SK-N-SH (cell line): ENCODE measurements at regions not wholly inside any gene's neighbourhood (a gene's known extent, or its start where the extent isn't known, plus 50 kb on each side); places are given as distances from the start of the nearest gene placed in this dataset.

Source experiments
- CTCF ChIA-PET: fragments of 300-600, 350-600 bp; formaldehyde crosslinking; extraction: SDS; loops from one replicate; lab custom pipeline; 2021; lab: Yijun Ruan, JAX
- POLR2A ChIA-PET: fragments of 350-600 bp; sonication (Branson Sonifier 250); formaldehyde crosslinking; extraction: SDS; loops from one replicate; lab custom pipeline; 2020; ENCODE audit warnings: antibody characterized with exemption, inconsistent platforms; lab: Yijun Ruan, JAX
- DNase-seq: peaks from one replicate; pipeline ENCODE4 v3.0.0; 2012
- H2AFZ ChIP-seq: fragments of 200-600 bp; sonication (generic); 2 replicates; pipeline ENCODE4 v1.8.1; 2016; ENCODE audit warnings: antibody characterized with exemption, mild to moderate bottlenecking, low read depth
- H3F3A ChIP-seq: fragments of 200-600 bp; sonication (generic); replicated peaks from 2 replicates; pipeline ENCODE3; 2016; ENCODE audit warnings: antibody characterized with exemption, mild to moderate bottlenecking; ENCODE audit not compliant: insufficient read depth
- H3K27ac ChIP-seq, 2 experiments: fragments of 200-500 bp in 1 of 2; fragments of 200-600 bp in 1 of 2; sonication (Bioruptor generic) in 1 of 2; sonication (generic), shearing (Covaris generic) in 1 of 2; 2 replicates each; pipeline versions ENCODE4 v1.5.1 to v1.6.1; 2014 to 2016; ENCODE audit warnings: low read depth in 2 of 2, inconsistent platforms in 1 of 2, low read length in 1 of 2, mild to moderate bottlenecking in 1 of 2, mixed read lengths in 1 of 2
- H3K27me3 ChIP-seq: fragments of 200-600 bp; sonication (generic), shearing (Covaris generic); 2 replicates; pipeline ENCODE4 v1.6.1; 2016; ENCODE audit warnings: mixed run types; ENCODE audit not compliant: insufficient read depth
- H3K36me3 ChIP-seq, 2 experiments: fragments of 200-500 bp in 1 of 2; fragments of 200-600 bp in 1 of 2; sonication (Bioruptor generic) in 1 of 2; sonication (generic) in 1 of 2; replicated peaks in 1 of 2; 2 replicates each; pipeline versions ENCODE3 to v1.5.1; 2014 to 2016; ENCODE audit warnings: low read length in 1 of 2, mild to moderate bottlenecking in 1 of 2; ENCODE audit not compliant: insufficient read depth in 2 of 2, control insufficient read depth in 1 of 2
- H3K4me1 ChIP-seq, 2 experiments: fragments of 200-500 bp in 1 of 2; fragments of 200-600 bp in 1 of 2; sonication (Bioruptor generic) in 1 of 2; sonication (generic), shearing (Covaris generic) in 1 of 2; 2 replicates each; pipeline versions ENCODE4 v1.5.1 to v1.6.1; 2014 to 2016; ENCODE audit warnings: low read depth in 1 of 2, low read length in 1 of 2, mixed run types in 1 of 2; ENCODE audit not compliant: insufficient read depth in 2 of 2, control insufficient read depth in 1 of 2
- H3K4me2 ChIP-seq: fragments of 200-600 bp; sonication (generic), shearing (Covaris generic); 2 replicates; pipeline ENCODE4 v1.6.1; 2017; ENCODE audit warnings: mixed run types
- H3K4me3 ChIP-seq, 2 experiments: fragments of 200-500 bp in 1 of 2; fragments of 200-600 bp in 1 of 2; sonication (Bioruptor generic) in 1 of 2; sonication (generic), shearing (Covaris generic) in 1 of 2; 2 replicates each; pipeline versions ENCODE4 v1.5.1 to v1.8.1; 2014 to 2016; ENCODE audit warnings: low read depth in 2 of 2, inconsistent platforms in 1 of 2, low read length in 1 of 2, mild to moderate bottlenecking in 1 of 2, mixed read lengths in 1 of 2, moderate library complexity in 1 of 2
- H3K79me2 ChIP-seq: fragments of 200-600 bp; sonication (generic); 2 replicates; pipeline ENCODE4 v1.8.1; 2017; ENCODE audit warnings: mild to moderate bottlenecking; ENCODE audit not compliant: insufficient read depth
- H3K9ac ChIP-seq: fragments of 200-600 bp; sonication (generic); 2 replicates; pipeline ENCODE4 v1.6.1; 2017; ENCODE audit warnings: mixed run types
- H3K9me2 ChIP-seq: fragments of 200-600 bp; sonication (generic); 2 replicates; pipeline ENCODE4 v1.6.1; 2017; ENCODE audit warnings: mixed run types
- H3K9me3 ChIP-seq: fragments of 200-600 bp; sonication (generic); 2 replicates; pipeline ENCODE4 v1.6.1; 2017; ENCODE audit warnings: mixed run types, mild to moderate bottlenecking, moderate library complexity
- H4K20me1 ChIP-seq: fragments of 200-600 bp; sonication (generic); 2 replicates; pipeline ENCODE4 v1.6.1; 2017; ENCODE audit warnings: mild to moderate bottlenecking, mixed run types; ENCODE audit not compliant: insufficient read depth
- CHD2 ChIP-seq: fragments of 150-350 bp; IDR thresholded peaks from 2 replicates; pipeline ENCODE4 v1.6.1; 2018; ENCODE audit warnings: low read length; ENCODE audit not compliant: partially characterized antibody
- ELF1 ChIP-seq: IDR thresholded peaks from 2 replicates; pipeline ENCODE4 v1.4.0; 2012
- EZH2phosphoT487 ChIP-seq: fragments of 200-600 bp; sonication (generic); IDR thresholded peaks from 2 replicates; pipeline ENCODE4 v1.6.1; 2017; ENCODE audit warnings: low read depth, mixed run types, mild to moderate bottlenecking, antibody characterized with exemption, moderate library complexity, borderline replicate concordance
- FOXM1 ChIP-seq: IDR thresholded peaks from 2 replicates; pipeline ENCODE4 v1.4.0; 2012; ENCODE audit warnings: low read depth, mild to moderate bottlenecking
- GATA2 ChIP-seq: sonication (generic); formaldehyde crosslinking; IDR thresholded peaks from 2 replicates; pipeline ENCODE4 v1.5.0; 2020; ENCODE audit warnings: mild to moderate bottlenecking, missing genetic modification reagents
- JUND ChIP-seq: IDR thresholded peaks from 2 replicates; pipeline ENCODE4 v1.4.0; 2012
- MAX ChIP-seq: IDR thresholded peaks from 2 replicates; pipeline ENCODE4 v1.4.0; 2012; ENCODE audit warnings: low read depth
- MXI1 ChIP-seq: IDR thresholded peaks from 2 replicates; pipeline ENCODE4 v1.6.1; 2012; ENCODE audit warnings: mild to moderate bottlenecking, low read depth, low read length, improper control_type of control experiment
- NRF1 ChIP-seq: IDR thresholded peaks from 2 replicates; pipeline ENCODE4 v1.6.1; 2012; ENCODE audit warnings: low read depth, mild to moderate bottlenecking, low read length
- PBX3 ChIP-seq: IDR thresholded peaks from 2 replicates; pipeline ENCODE4; 2012
- RAD21 ChIP-seq: IDR thresholded peaks from 2 replicates; pipeline ENCODE4 v1.6.1; 2012; ENCODE audit warnings: mild to moderate bottlenecking, low read length
- RCOR1 ChIP-seq: fragments of 150-350 bp; IDR thresholded peaks from 2 replicates; pipeline ENCODE4 v1.6.1; 2017; ENCODE audit warnings: antibody characterized with exemption, low read length
- RFX5 ChIP-seq: IDR thresholded peaks from 2 replicates; pipeline ENCODE4 v1.6.1; 2012; ENCODE audit warnings: mild to moderate bottlenecking, improper control_type of control experiment, low read length
- SIN3A ChIP-seq: IDR thresholded peaks from 2 replicates; pipeline ENCODE4 v1.6.1; 2012; ENCODE audit warnings: low read depth, mild to moderate bottlenecking, low read length, moderate library complexity, borderline replicate concordance
- TEAD4 ChIP-seq: IDR thresholded peaks from 2 replicates; pipeline ENCODE4 v1.4.0; 2012; ENCODE audit warnings: mild to moderate bottlenecking, borderline replicate concordance; ENCODE audit not compliant: insufficient read depth
- USF1 ChIP-seq: IDR thresholded peaks from 2 replicates; pipeline ENCODE4 v1.4.0; 2012; ENCODE audit warnings: low read depth, borderline replicate concordance
- YY1 ChIP-seq: IDR thresholded peaks from 2 replicates; pipeline ENCODE4 v1.4.0; 2012; ENCODE audit warnings: low read depth, mild to moderate bottlenecking
- ZBTB33 ChIP-seq: IDR thresholded peaks from 2 replicates; pipeline ENCODE4 v1.4.0; 2012; ENCODE audit warnings: low read depth, borderline replicate concordance
- WGBS: methylation state at CpG from one replicate; pipeline ENCODE4 v1.1.6; 2017; ENCODE audit warnings: low lambda C conversion rate; 5-methylcytosine and 5-hydroxymethylcytosine counted together

GRCh38 chr1:67561704-67562113 lies 123.3 kb upstream of the GADD45A start (continued):
- TF ChIP-seq NRF1 (0 out of 2 replicates have a peak, but pooled peaks have one; percentile 9), MXI1 (no peak)

GRCh38 chr1:67563684-67564083 lies 121.3 kb upstream of the GADD45A start:
- TF ChIP-seq GATA2 (CRISPR knock-in tag) (no peak), ZBTB33 (no peak)
- TF ChIP-seq, all 33 proteins: peak for 0
- DNase-seq: no peak
- ChIA-PET CTCF (interaction anchor here (1.2 to 9.8 kb wide), 4 partner anchors 17 to 202 kb away, joined by 3 to 216 read pairs (median 14); no protein-coding TSS in a partner anchor), POLR2A (no interaction called here)
- H3K36me3 ChIP-seq: no peaks in the 10 kb centered on the region
- WGBS: 87% methylated on average over 2 of the region's 2 CpGs
- no peaks in the 10 kb centered on the region for H4K20me1 ChIP-seq
- no peaks in the 10 kb centered on the region for H3K79me2 ChIP-seq
- H3K4me1 ChIP-seq: peaks cover 0 to 6% of the 10 kb centered on the region in 2 experiments; a peak in 1 of 4 replicates
- no peak overlapping the region for H3K4me2 ChIP-seq
- H3K9me3 ChIP-seq: no peaks in the 10 kb centered on the region
- H3K27me3 ChIP-seq: no peaks in the 10 kb centered on the region
- H2AFZ ChIP-seq: no peak overlapping the region
- no peak overlapping the region for H3K9ac ChIP-seq
- no peaks in the 10 kb centered on the region for H3F3A ChIP-seq
- no peak overlapping the region for H3K4me3 ChIP-seq
- H3K9me2 ChIP-seq: no peaks in the 10 kb centered on the region
- H3K27ac ChIP-seq: no peak overlapping the region

- H3K4me2 ChIP-seq: no peak overlapping the region
- CTCF ChIA-PET: interaction anchor here (1.2 to 1.7 kb wide), 3 partner anchors 17 to 202 kb away, joined by 3 to 6 read pairs (median 5); no protein-coding TSS in a partner anchor
- no peaks in the 10 kb centered on the region for H3K9me3 ChIP-seq
- no peak overlapping the region for H3K4me3 ChIP-seq
- H2AFZ ChIP-seq: no peak overlapping the region
- TF ChIP-seq PBX3: no peak
- TF ChIP-seq ELF1: no peak
- TF ChIP-seq YY1: no peak
- TF ChIP-seq ZBTB33: no peak
- no peak for TF ChIP-seq MAX
- no peak for TF ChIP-seq CHD2
- no peak for TF ChIP-seq RFX5
- TF ChIP-seq RAD21: no peak
- no peak for TF ChIP-seq EZH2phosphoT487
- TF ChIP-seq USF1: no peak
- TF ChIP-seq SIN3A: no peak
- no peak for TF ChIP-seq RCOR1
- no peak for TF ChIP-seq JUND
- no peak for TF ChIP-seq FOXM1
- TF ChIP-seq TEAD4: no peak
- TF ChIP-seq GATA2 (CRISPR knock-in tag): no peak
- H3K4me1 ChIP-seq: peaks cover 0 to 6% of the 10 kb centered on the region in 2 experiments; a peak in 1 of 4 replicates
- no peaks in the 10 kb centered on the region for H3K79me2 ChIP-seq
- 90% methylated on average over 8 of the region's 8 CpGs for WGBS
- no peak overlapping the region for H3K9ac ChIP-seq
- H4K20me1 ChIP-seq: no peaks in the 10 kb centered on the region
- no peaks in the 10 kb centered on the region for H3K36me3 ChIP-seq
- no peaks in the 10 kb centered on the region for H3K9me2 ChIP-seq
- POLR2A ChIA-PET: no interaction called here
- no peak for DNase-seq
- no peak overlapping the region for H3K27ac ChIP-seq
- no peaks in the 10 kb centered on the region for H3F3A ChIP-seq
- no peaks in the 10 kb centered on the region for H3K27me3 ChIP-seq
These were observed 120.8 kb upstream of the GADD45A start for GRCh38 chr1:67564193-67564592.
